GM12873 (cell line): ENCODE measurements at regions not wholly inside any gene's neighbourhood (a gene's known extent, or its start where the extent isn't known, plus 50 kb on each side); places are given as distances from the start of the nearest gene placed in this dataset.

Source experiments
- CTCF ChIP-seq: IDR thresholded peaks from 2 replicates; pipeline ENCODE4 v1.5.1; 2012; ENCODE audit warnings: low read depth, mild to moderate bottlenecking, moderate library complexity, low read length, control low read depth; ENCODE audit not compliant: insufficient read depth; ENCODE audit errors: missing control alignments

DNA sequence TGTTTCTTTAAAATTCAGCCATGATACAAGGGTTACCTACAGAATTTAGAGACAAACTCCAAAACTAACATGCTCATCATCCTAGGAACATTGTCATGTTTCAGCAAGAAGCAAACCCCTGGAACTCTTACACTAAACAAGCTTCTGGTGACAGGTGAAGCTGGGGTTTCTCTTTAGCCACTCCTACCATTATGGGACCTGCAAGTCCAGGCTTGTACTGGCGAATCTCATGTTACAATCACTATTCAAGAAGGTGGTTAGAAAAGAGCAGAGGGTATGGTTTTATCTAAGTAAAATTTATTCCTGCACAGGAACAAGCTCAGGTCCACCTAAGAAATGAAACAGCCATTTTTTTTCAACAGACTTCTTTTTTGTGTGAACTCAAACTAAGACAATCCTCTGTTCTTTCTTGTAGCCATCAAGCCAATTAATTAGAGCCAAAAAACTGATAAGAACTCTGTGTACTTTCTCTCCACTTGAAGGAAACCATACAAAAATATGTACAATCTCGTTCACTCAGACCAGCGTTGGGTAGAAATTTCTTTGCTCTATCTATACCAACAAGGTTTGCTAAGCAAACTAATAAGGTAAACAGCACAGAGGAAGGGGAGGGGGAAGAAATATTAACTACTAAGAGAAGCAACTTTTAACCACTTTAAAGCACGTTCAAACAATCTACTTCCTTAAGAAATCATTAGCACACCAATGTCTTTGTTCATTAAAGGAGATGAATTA, 63.3 kb upstream of the NEDD4L start:
- TF ChIP-seq CTCF: no peak

- TF ChIP-seq CTCF: no peak
Measured at GRCh38 chr18:57976230-57976773, 67.7 kb upstream of the NEDD4L start.

GRCh38 chr18:57975805-57976204, 68.2 kb upstream of the NEDD4L start:
- TF ChIP-seq CTCF: no peak

- TF ChIP-seq CTCF: no peak
Measured at GRCh38 chr18:57974585-57975265, 69.3 kb upstream of the NEDD4L start.

GRCh38 chr18:57973889-57974288, 70.1 kb upstream of the NEDD4L start:
- no peak for TF ChIP-seq CTCF

- TF ChIP-seq CTCF: peak; percentile 51
Measured at GRCh38 chr18:57970356-57971095, 73.5 kb upstream of the NEDD4L start.

DNA sequence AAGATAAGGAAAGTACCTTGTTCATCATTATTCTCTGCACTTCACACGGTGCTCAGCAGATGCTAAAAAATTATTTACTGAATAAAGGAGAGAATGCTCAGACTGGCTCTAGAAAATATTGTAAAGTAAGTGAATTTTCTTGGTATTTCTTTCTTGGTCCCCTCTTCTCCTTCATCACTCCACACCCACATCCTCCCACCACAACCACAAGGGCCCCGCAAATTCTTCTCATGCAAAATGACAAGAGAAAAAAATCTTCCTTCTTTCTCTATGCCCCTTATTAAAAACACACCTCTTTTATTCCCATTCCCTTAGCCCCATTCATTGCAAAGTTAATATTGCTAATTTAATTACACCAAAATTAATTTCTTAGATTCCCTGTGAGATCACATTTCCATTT, 74.2 kb upstream of the NEDD4L start:
- TF ChIP-seq CTCF: no peak
